ENCODE measurements at regions not wholly inside any gene's neighbourhood (a gene's known extent, or its start where the extent isn't known, plus 50 kb on each side); places are given as distances from the start of the nearest gene placed in this dataset.

- no peak overlapping the region for H3K4me3 ChIP-seq (ENCODE audit: low read depth, low read length)
- TF ChIP-seq CTCF (IDR thresholded peaks at IDR 0.05; ENCODE audit: low read depth, low read length, missing control alignments): no peak
- no peak for DNase-seq (ENCODE audit: low read depth)
Measured at GRCh38 chr14:104263675-104264358, 125.4 kb downstream of the KIF26A start.

- no peak for TF ChIP-seq CTCF (IDR thresholded peaks at IDR 0.05; ENCODE audit: low read depth, low read length, missing control alignments)
- H3K4me3 ChIP-seq (ENCODE audit: low read depth, low read length): no peak overlapping the region
- no peak for DNase-seq (ENCODE audit: low read depth)
Measured at GRCh38 chr14:104264495-104265265, 126.3 kb downstream of the KIF26A start.

GRCh38 chr14:104265918-104266630, 127.7 kb downstream of the KIF26A start:
- no peak overlapping the region for H3K4me3 ChIP-seq (ENCODE audit: low read depth, low read length)
- no peak for TF ChIP-seq CTCF (IDR thresholded peaks at IDR 0.05; ENCODE audit: low read depth, low read length, missing control alignments)
- no peak for DNase-seq (ENCODE audit: low read depth)

GRCh38 chr14:104266631-104267575, 128.5 kb downstream of the KIF26A start:
- no peak for TF ChIP-seq CTCF (IDR thresholded peaks at IDR 0.05; ENCODE audit: low read depth, low read length, missing control alignments)
- no peak for DNase-seq (ENCODE audit: low read depth)
- no peak overlapping the region for H3K4me3 ChIP-seq (ENCODE audit: low read depth, low read length)

- H3K4me3 ChIP-seq (ENCODE audit: low read depth, low read length): no peak overlapping the region
- TF ChIP-seq CTCF (IDR thresholded peaks at IDR 0.05; ENCODE audit: low read depth, low read length, missing control alignments): no peak
- no peak for DNase-seq (ENCODE audit: low read depth)
Measured at GRCh38 chr14:104267895-104268294, 129.5 kb downstream of the KIF26A start.

GRCh38 chr14:104268295-104268694, 129.9 kb downstream of the KIF26A start:
- no peak for DNase-seq (ENCODE audit: low read depth)
- no peak overlapping the region for H3K4me3 ChIP-seq (ENCODE audit: low read depth, low read length)
- TF ChIP-seq CTCF (IDR thresholded peaks at IDR 0.05; ENCODE audit: low read depth, low read length, missing control alignments): no peak

Data from GM12864 (cell line).